HG03060 (cell line): ENCODE measurements at regions not wholly inside any gene's neighbourhood (a gene's known extent, or its start where the extent isn't known, plus 50 kb on each side); places are given as distances from the start of the nearest gene placed in this dataset.

ENCODE experiments used
- ATAC-seq: cut with Tn5 transposase; IDR thresholded peaks from one replicate; pipeline ENCODE4 v1.9.1; 2021; ENCODE audit warnings: low read depth, moderate number of reproducible peaks; ENCODE audit not compliant: unreplicated experiment

- no peak for ATAC-seq
These were observed 73.2 kb upstream of the PDK4 start for GRCh38 chr7:95669513-95669912.

GRCh38 chr7:95668504-95669018 is 72.2 kb upstream of the PDK4 start:
- ATAC-seq = no peak

- no peak for ATAC-seq
These were observed 66.7 kb upstream of the PDK4 start for GRCh38 chr7:95662987-95663386.

GRCh38 chr7:95660023-95660434 is 63.7 kb upstream of the PDK4 start:
- no peak for ATAC-seq

- ATAC-seq = no peak
These were observed 62.4 kb upstream of the PDK4 start for GRCh38 chr7:95658676-95659075.

- no peak for ATAC-seq
These were observed 53.2 kb upstream of the PDK4 start for GRCh38 chr7:95649546-95649945.

- no peak for ATAC-seq
These were observed 50.0 kb upstream of the PDK4 start for GRCh38 chr7:95646350-95646749.
